WTC11 (cell line): ENCODE measurements at regions not wholly inside any gene's neighbourhood (a gene's known extent, or its start where the extent isn't known, plus 50 kb on each side); places are given as distances from the start of the nearest gene placed in this dataset.

Experiments used
- ATAC-seq: fragments of 200-7000 bp; cut with Tn5 transposase; 2 replicates; pipeline ENCODE4 v1.10.0; 2021; ENCODE audit warnings: mild to moderate bottlenecking, moderate library complexity
- CTCF ChIA-PET: fragments of 300-600 bp; sonication (Branson Sonifier 250); formaldehyde crosslinking; loops from one replicate; lab custom pipeline; 2021; ENCODE audit warnings: antibody characterized with exemption; lab: Charles Lee
- POLR2A ChIA-PET: fragments of 350-600 bp; sonication (Branson Sonifier 250); formaldehyde crosslinking; loops from one replicate; lab custom pipeline; 2021; ENCODE audit warnings: antibody characterized with exemption; lab: Charles Lee
- DNase-seq: peaks from one replicate; pipeline ENCODE4 v3.0.0; 2021; ENCODE audit warnings: low spot score
- H3K27ac Mint-ChIP-seq: 2 replicates; pipeline ENCODE4 v1.8.0; 2021; ENCODE audit warnings: mixed read lengths
- H3K27me3 Mint-ChIP-seq: 2 replicates; pipeline ENCODE4 v1.8.0; 2021; ENCODE audit warnings: low read depth, mild to moderate bottlenecking, moderate library complexity, mixed read lengths
- H3K36me3 Mint-ChIP-seq: 2 replicates; pipeline ENCODE4 v1.8.0; 2021; ENCODE audit warnings: mixed read lengths
- H3K4me1 Mint-ChIP-seq: 2 replicates; pipeline ENCODE4 v1.8.0; 2022; ENCODE audit warnings: mixed read lengths
- H3K4me3 Mint-ChIP-seq: 2 replicates; pipeline ENCODE4 v1.8.0; 2021; ENCODE audit warnings: mild to moderate bottlenecking, moderate library complexity, mixed read lengths
- H3K9me3 Mint-ChIP-seq: 2 replicates; pipeline ENCODE4 v1.8.0; 2021; ENCODE audit warnings: mixed read lengths
- AR ChIP-seq: fragments of 250-450 bp; sonication (Bioruptor Pico); IDR thresholded peaks from 2 replicates; pipeline ENCODE4 v1.9.0; 2021; ENCODE audit warnings: mild to moderate bottlenecking
- ATF6 ChIP-seq: sonication (generic); formaldehyde crosslinking; IDR thresholded peaks from 2 replicates; pipeline ENCODE4 v1.8.1; 2023; ENCODE audit warnings: mild to moderate bottlenecking, missing genetic modification reagents
- CBFB ChIP-seq: sonication (generic); formaldehyde crosslinking; IDR thresholded peaks from 2 replicates; pipeline ENCODE4 v1.8.1; 2022; ENCODE audit warnings: mild to moderate bottlenecking, low read depth, missing genetic modification reagents
- CREM ChIP-seq: sonication (generic); formaldehyde crosslinking; IDR thresholded peaks from 2 replicates; pipeline ENCODE4 v1.8.1; 2022; ENCODE audit warnings: mild to moderate bottlenecking, missing genetic modification reagents, moderate library complexity
- E2F4 ChIP-seq: sonication (generic); formaldehyde crosslinking; IDR thresholded peaks from 2 replicates; pipeline ENCODE4 v1.8.1; 2022; ENCODE audit warnings: low read depth, mild to moderate bottlenecking, moderate library complexity, missing genetic modification reagents, borderline replicate concordance
- ELF4 ChIP-seq: sonication (generic); formaldehyde crosslinking; IDR thresholded peaks from 2 replicates; pipeline ENCODE4 v1.8.1; 2022; ENCODE audit warnings: low read depth, mild to moderate bottlenecking, moderate library complexity, missing genetic modification reagents
- GRHL2 ChIP-seq: fragments of 250-450 bp; sonication (Bioruptor Pico); IDR thresholded peaks from 2 replicates; pipeline ENCODE4 v1.8.0; 2022; ENCODE audit warnings: mild to moderate bottlenecking, moderate library complexity; ENCODE audit not compliant: insufficient replicate concordance, severe bottlenecking
- JUN ChIP-seq: sonication (generic); formaldehyde crosslinking; IDR thresholded peaks from 2 replicates; pipeline ENCODE4 v1.8.0; 2023; ENCODE audit warnings: mild to moderate bottlenecking, missing genetic modification reagents
- MLX ChIP-seq: sonication (generic); formaldehyde crosslinking; IDR thresholded peaks from 2 replicates; pipeline ENCODE4 v1.8.1; 2023; ENCODE audit warnings: mild to moderate bottlenecking, missing genetic modification reagents, moderate library complexity
- MXD4 ChIP-seq: fragments of 250-450 bp; sonication (Bioruptor Pico); IDR thresholded peaks from 2 replicates; pipeline ENCODE4 v1.8.0; 2021; ENCODE audit warnings: mild to moderate bottlenecking, moderate library complexity, borderline replicate concordance
- NFATC4 ChIP-seq: fragments of 250-450 bp; sonication (Bioruptor Pico); IDR thresholded peaks from 2 replicates; pipeline ENCODE4 v1.9.0; 2021; ENCODE audit warnings: mild to moderate bottlenecking
- NR1H2 ChIP-seq: sonication (generic); formaldehyde crosslinking; IDR thresholded peaks from 2 replicates; pipeline ENCODE4 v1.9.0; 2021; ENCODE audit warnings: mild to moderate bottlenecking, moderate library complexity, missing genetic modification reagents
- PRRX2 ChIP-seq: fragments of 250-450 bp; sonication (Bioruptor Pico); IDR thresholded peaks from 2 replicates; pipeline ENCODE4 v1.8.0; 2021; ENCODE audit warnings: mild to moderate bottlenecking
- SP1 ChIP-seq: sonication (generic); formaldehyde crosslinking; conservative IDR thresholded peaks from 2 replicates; pipeline ENCODE4 v1.8.1; 2022; ENCODE audit warnings: missing genetic modification reagents
- TEAD1 ChIP-seq: sonication (generic); formaldehyde crosslinking; IDR thresholded peaks from 2 replicates; pipeline ENCODE4 v1.8.0; 2022; ENCODE audit warnings: mild to moderate bottlenecking, missing genetic modification reagents
- ZNF138 ChIP-seq: sonication (generic); formaldehyde crosslinking; conservative IDR thresholded peaks from 2 replicates; pipeline ENCODE4 v1.8.1; 2022; ENCODE audit warnings: mild to moderate bottlenecking, moderate library complexity, missing genetic modification reagents
- ZNF423 ChIP-seq: fragments of 250-450 bp; sonication (Bioruptor Pico); IDR thresholded peaks from 2 replicates; pipeline ENCODE4 v2.1.2; 2022; ENCODE audit warnings: mild to moderate bottlenecking, moderate library complexity
- ZNF671 ChIP-seq: fragments of 250-450 bp; sonication (Bioruptor Pico); IDR thresholded peaks from 2 replicates; pipeline ENCODE4 v1.8.0; 2021; ENCODE audit warnings: mild to moderate bottlenecking
- ZSCAN18 ChIP-seq: fragments of 250-450 bp; sonication (Bioruptor Pico); IDR thresholded peaks from 2 replicates; pipeline ENCODE4 v2.1.2; 2022; ENCODE audit warnings: mild to moderate bottlenecking, moderate library complexity
- TF ChIP-seq, protein P1 (sequence below): fragments of 250-450 bp; sonication (Bioruptor Pico); IDR thresholded peaks from 2 replicates; pipeline ENCODE4 v1.9.0; 2021; ENCODE audit warnings: moderate library complexity, mild to moderate bottlenecking, inconsistent platforms, borderline replicate concordance
- TF ChIP-seq, protein P2 (sequence below): sonication (generic); formaldehyde crosslinking; IDR thresholded peaks from 2 replicates; pipeline ENCODE4 v1.8.0; 2022; ENCODE audit warnings: mild to moderate bottlenecking, missing genetic modification reagents
- TF ChIP-seq, protein P3 (sequence below): sonication (generic); formaldehyde crosslinking; IDR thresholded peaks from 2 replicates; pipeline ENCODE4 v1.8.0; 2022; ENCODE audit warnings: missing genetic modification reagents

DNA sequence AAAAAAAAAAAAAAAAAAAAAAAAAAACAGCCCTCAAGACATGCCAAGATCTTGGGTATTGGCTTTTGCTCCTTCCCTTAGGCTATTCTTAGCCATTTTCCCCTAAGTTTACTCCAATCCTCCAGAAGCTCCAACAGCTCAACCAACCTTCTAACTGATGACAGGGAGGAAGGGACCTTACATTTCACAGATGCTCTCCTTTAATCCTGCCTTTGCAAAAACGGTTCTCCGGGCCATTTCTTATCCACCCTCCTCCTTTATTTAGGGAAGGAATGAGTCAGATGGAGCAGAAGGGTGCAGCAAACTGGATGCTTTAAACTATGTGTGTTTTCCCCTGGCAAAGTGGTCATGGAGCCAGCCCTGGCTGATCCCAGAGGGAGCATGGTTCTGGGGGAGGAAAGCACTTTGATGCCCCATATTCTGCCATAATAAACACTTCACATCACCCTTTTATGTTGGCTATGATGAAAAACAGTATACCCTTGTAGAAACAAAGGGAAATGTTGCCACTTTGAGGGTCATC is 369.4 kb upstream of the DMAC1 start (continued):
- no peak for TF ChIP-seq E2F4 (CRISPR knock-in tag)
- TF ChIP-seq MLX (CRISPR knock-in tag), result no peak
- TF ChIP-seq NFATC4 (CRISPR knock-in tag), result no peak
- TF ChIP-seq PRRX2 (CRISPR knock-in tag), result no peak
- TF ChIP-seq, all 79 proteins: peak for 0

DNA sequence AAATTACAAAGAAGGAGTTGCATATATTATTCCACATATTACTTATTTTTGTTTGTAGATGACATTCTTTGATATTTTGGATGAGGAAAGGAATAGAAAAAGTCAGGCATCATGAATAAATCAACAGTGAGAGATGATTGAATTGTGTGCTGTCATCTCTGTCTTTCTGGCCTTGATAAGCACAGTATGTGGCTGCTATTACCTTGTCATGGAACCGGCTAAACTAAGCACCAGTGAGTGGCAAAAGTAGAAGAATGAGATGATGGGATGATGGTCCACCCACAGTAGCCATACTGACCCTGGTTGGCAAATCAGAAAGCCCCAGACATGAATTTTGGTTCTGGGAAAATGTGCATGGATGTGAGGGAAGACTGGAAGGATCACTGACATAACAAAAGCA is 361.2 kb upstream of the DMAC1 start:
- H3K27me3 Mint-ChIP-seq, result no peaks in the 10 kb centered on the region
- POLR2A ChIA-PET, result no interaction called here
- ATAC-seq, result no peak
- no peak overlapping the region for H3K27ac Mint-ChIP-seq
- no peaks in the 10 kb centered on the region for H3K36me3 Mint-ChIP-seq
- DNase-seq, result no peak
- H3K4me1 Mint-ChIP-seq, result peaks cover 6% of the 10 kb centered on the region
- H3K4me3 Mint-ChIP-seq, result no peak overlapping the region
- H3K9me3 Mint-ChIP-seq, result peaks cover 8% of the 10 kb centered on the region
- CTCF ChIA-PET, result no interaction called here
- TF ChIP-seq, protein P1, sequence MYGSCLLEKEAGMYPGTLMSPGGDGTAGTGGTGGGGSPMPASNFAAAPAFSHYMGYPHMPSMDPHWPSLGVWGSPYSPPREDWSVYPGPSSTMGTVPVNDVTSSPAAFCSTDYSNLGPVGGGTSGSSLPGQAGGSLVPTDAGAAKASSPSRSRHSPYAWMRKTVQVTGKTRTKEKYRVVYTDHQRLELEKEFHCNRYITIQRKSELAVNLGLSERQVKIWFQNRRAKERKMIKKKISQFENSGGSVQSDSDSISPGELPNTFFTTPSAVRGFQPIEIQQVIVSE (CRISPR knock-in tag), result no peak
- TF ChIP-seq TEAD1 (no peak), CBFB (no peak), NR1H2 (CRISPR knock-in tag) (no peak), JUN (CRISPR knock-in tag) (no peak), CREM (no peak), ZNF138 (CRISPR knock-in tag) (no peak), SP1 (CRISPR knock-in tag) (no peak), ZNF671 (CRISPR knock-in tag) (no peak), MLX (CRISPR knock-in tag) (no peak), AR (no peak), ELF4 (CRISPR knock-in tag) (no peak), ZNF423 (CRISPR knock-in tag) (no peak), MXD4 (no peak), GRHL2 (no peak), ATF6 (no peak), ZSCAN18 (CRISPR knock-in tag) (no peak)
- TF ChIP-seq, protein P2, sequence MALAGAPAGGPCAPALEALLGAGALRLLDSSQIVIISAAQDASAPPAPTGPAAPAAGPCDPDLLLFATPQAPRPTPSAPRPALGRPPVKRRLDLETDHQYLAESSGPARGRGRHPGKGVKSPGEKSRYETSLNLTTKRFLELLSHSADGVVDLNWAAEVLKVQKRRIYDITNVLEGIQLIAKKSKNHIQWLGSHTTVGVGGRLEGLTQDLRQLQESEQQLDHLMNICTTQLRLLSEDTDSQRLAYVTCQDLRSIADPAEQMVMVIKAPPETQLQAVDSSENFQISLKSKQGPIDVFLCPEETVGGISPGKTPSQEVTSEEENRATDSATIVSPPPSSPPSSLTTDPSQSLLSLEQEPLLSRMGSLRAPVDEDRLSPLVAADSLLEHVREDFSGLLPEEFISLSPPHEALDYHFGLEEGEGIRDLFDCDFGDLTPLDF (CRISPR knock-in tag), result no peak
- TF ChIP-seq, protein P3, sequence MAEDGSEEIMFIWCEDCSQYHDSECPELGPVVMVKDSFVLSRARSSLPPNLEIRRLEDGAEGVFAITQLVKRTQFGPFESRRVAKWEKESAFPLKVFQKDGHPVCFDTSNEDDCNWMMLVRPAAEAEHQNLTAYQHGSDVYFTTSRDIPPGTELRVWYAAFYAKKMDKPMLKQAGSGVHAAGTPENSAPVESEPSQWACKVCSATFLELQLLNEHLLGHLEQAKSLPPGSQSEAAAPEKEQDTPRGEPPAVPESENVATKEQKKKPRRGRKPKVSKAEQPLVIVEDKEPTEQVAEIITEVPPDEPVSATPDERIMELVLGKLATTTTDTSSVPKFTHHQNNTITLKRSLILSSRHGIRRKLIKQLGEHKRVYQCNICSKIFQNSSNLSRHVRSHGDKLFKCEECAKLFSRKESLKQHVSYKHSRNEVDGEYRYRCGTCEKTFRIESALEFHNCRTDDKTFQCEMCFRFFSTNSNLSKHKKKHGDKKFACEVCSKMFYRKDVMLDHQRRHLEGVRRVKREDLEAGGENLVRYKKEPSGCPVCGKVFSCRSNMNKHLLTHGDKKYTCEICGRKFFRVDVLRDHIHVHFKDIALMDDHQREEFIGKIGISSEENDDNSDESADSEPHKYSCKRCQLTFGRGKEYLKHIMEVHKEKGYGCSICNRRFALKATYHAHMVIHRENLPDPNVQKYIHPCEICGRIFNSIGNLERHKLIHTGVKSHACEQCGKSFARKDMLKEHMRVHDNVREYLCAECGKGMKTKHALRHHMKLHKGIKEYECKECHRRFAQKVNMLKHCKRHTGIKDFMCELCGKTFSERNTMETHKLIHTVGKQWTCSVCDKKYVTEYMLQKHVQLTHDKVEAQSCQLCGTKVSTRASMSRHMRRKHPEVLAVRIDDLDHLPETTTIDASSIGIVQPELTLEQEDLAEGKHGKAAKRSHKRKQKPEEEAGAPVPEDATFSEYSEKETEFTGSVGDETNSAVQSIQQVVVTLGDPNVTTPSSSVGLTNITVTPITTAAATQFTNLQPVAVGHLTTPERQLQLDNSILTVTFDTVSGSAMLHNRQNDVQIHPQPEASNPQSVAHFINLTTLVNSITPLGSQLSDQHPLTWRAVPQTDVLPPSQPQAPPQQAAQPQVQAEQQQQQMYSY (CRISPR knock-in tag), result no peak
